Vagina (tissue), 2 donors: ENCODE measurements at regions not wholly inside any gene's neighbourhood (a gene's known extent, or its start where the extent isn't known, plus 50 kb on each side); places are given as distances from the start of the nearest gene placed in this dataset.

Source experiments
- POLR2A ChIP-seq, 2 donors: fragments of 450-650 bp; IDR thresholded peaks; one replicate each; pipeline ENCODE4 v1.6.1; 2017; ENCODE audit warnings: antibody characterized with exemption in 2 of 2, mild to moderate bottlenecking in 2 of 2, moderate library complexity in 2 of 2
- TF ChIP-seq, protein P1 (sequence below), 3 experiments: fragments of 450-650 bp in 2 of 3; fragments of 200-600 bp in 1 of 3; sonication (generic) in 1 of 3; IDR thresholded peaks; one replicate each; pipeline ENCODE4 v1.5.1; 2017 to 2019; ENCODE audit warnings: antibody characterized with exemption in 3 of 3, mild to moderate bottlenecking in 2 of 3, moderate library complexity in 2 of 3

DNA sequence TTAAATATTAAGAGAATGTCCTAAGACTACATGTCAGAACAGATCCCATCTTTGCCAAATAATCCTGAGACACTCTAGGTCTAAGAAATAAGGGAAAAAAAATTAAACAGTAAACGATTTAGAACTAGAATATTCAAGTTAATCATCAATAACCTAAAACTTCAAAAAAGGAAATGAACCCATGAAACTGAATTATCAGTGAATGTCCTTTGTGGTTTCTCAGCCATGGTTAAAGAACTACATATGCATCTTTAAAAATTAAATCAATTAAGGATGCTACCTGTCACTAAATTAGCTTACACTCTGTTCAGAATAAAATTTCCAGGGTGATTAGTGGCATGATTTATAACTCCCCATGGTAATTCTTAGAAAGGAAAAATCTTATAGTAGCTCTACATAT, 850.0 kb upstream of the C9orf72 start:
- TF ChIP-seq, protein P1, sequence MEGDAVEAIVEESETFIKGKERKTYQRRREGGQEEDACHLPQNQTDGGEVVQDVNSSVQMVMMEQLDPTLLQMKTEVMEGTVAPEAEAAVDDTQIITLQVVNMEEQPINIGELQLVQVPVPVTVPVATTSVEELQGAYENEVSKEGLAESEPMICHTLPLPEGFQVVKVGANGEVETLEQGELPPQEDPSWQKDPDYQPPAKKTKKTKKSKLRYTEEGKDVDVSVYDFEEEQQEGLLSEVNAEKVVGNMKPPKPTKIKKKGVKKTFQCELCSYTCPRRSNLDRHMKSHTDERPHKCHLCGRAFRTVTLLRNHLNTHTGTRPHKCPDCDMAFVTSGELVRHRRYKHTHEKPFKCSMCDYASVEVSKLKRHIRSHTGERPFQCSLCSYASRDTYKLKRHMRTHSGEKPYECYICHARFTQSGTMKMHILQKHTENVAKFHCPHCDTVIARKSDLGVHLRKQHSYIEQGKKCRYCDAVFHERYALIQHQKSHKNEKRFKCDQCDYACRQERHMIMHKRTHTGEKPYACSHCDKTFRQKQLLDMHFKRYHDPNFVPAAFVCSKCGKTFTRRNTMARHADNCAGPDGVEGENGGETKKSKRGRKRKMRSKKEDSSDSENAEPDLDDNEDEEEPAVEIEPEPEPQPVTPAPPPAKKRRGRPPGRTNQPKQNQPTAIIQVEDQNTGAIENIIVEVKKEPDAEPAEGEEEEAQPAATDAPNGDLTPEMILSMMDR (IDR thresholded peaks at IDR 0.05) = no peak
- no peak for TF ChIP-seq POLR2A (IDR thresholded peaks at IDR 0.05)
